Neural cell (in vitro differentiated cells): ENCODE measurements at regions not wholly inside any gene's neighbourhood (a gene's known extent, or its start where the extent isn't known, plus 50 kb on each side); places are given as distances from the start of the nearest gene placed in this dataset.

Experiments used
- H2AFZ ChIP-seq: fragments of 200-600, 300-800 bp; sonication (generic), shearing (Covaris generic); 2 replicates; pipeline ENCODE4 v1.6.0; 2014; ENCODE audit warnings: low read depth, mild to moderate bottlenecking, antibody characterized with exemption, low read length, moderate library complexity
- H3F3A ChIP-seq: fragments of 200-600 bp; shearing (Covaris generic); 2 replicates; pipeline ENCODE4 v1.6.1; 2016; ENCODE audit warnings: mild to moderate bottlenecking, moderate library complexity, mixed read lengths, antibody characterized with exemption, low read length; ENCODE audit not compliant: insufficient read depth, poor library complexity, severe bottlenecking
- H3K27ac ChIP-seq: fragments of 200-600, 300-800 bp; sonication (generic), shearing (Covaris generic); 2 replicates; pipeline ENCODE4 v1.5.1; 2014; ENCODE audit warnings: mild to moderate bottlenecking, low read length, moderate library complexity
- H3K27me3 ChIP-seq: fragments of 300-800, 200-600 bp; sonication (generic), shearing (Covaris generic); 2 replicates; pipeline ENCODE4 v1.6.0; 2014; ENCODE audit warnings: mild to moderate bottlenecking, low read depth, low read length, moderate library complexity; ENCODE audit not compliant: insufficient read depth
- H3K36me3 ChIP-seq: fragments of 300-800, 200-600 bp; sonication (generic), shearing (Covaris generic); 2 replicates; pipeline ENCODE4 v1.5.1; 2014; ENCODE audit warnings: mild to moderate bottlenecking, antibody characterized with exemption, low read length, moderate library complexity; ENCODE audit not compliant: insufficient read depth
- H3K4me2 ChIP-seq: fragments of 300-800, 200-600 bp; sonication (generic), shearing (Covaris generic); 2 replicates; pipeline ENCODE4 v1.6.0; 2014; ENCODE audit warnings: mild to moderate bottlenecking, low read length
- H3K4me3 ChIP-seq: fragments of 300-800, 200-600 bp; sonication (generic), shearing (Covaris generic); 2 replicates; pipeline ENCODE4 v1.5.1; 2014; ENCODE audit warnings: mild to moderate bottlenecking, low read length, moderate library complexity
- H3K79me2 ChIP-seq: fragments of 200-600 bp; shearing (Covaris generic); replicated peaks from 2 replicates; pipeline ENCODE4 v1.6.0; 2014; ENCODE audit warnings: mild to moderate bottlenecking, low read length, moderate library complexity; ENCODE audit not compliant: insufficient read depth
- H3K9ac ChIP-seq: fragments of 300-800, 200-600 bp; sonication (generic), shearing (Covaris generic); 2 replicates; pipeline ENCODE4 v1.6.1; 2016; ENCODE audit warnings: mild to moderate bottlenecking, low read length, mixed read lengths
- H3K9me2 ChIP-seq: fragments of 200-600 bp; shearing (Covaris generic); 2 replicates; pipeline ENCODE4 v1.6.1; 2016; ENCODE audit warnings: mild to moderate bottlenecking, low read length, mixed read lengths; ENCODE audit not compliant: insufficient read depth
- H3K9me3 ChIP-seq: fragments of 200-600, 300-800 bp; sonication (generic), shearing (Covaris generic); 2 replicates; pipeline ENCODE4 v1.6.1; 2016; ENCODE audit warnings: mild to moderate bottlenecking, mixed run types, low read length, moderate library complexity, mixed read lengths
- H4K20me1 ChIP-seq: fragments of 200-600 bp; shearing (Covaris generic); 2 replicates; pipeline ENCODE4 v1.6.1; 2016; ENCODE audit warnings: mild to moderate bottlenecking, mixed run types; ENCODE audit not compliant: insufficient read depth
- EP300 ChIP-seq: fragments of 450-650 bp; conservative IDR thresholded peaks from 2 replicates; pipeline ENCODE4 v1.6.1; 2014; ENCODE audit warnings: antibody characterized with exemption, mild to moderate bottlenecking, moderate library complexity; ENCODE audit not compliant: poor library complexity, severe bottlenecking
- EZH2 ChIP-seq: fragments of 200-600, 300-800 bp; shearing (Covaris generic), sonication (generic); IDR thresholded peaks from 2 replicates; pipeline ENCODE4 v1.6.1; 2014; ENCODE audit warnings: antibody characterized with exemption, low read length, borderline replicate concordance, mild to moderate bottlenecking; ENCODE audit not compliant: insufficient read depth, poor library complexity, severe bottlenecking
- POLR2AphosphoS5 ChIP-seq: IDR thresholded peaks from 2 replicates; pipeline ENCODE4 v1.6.1; 2012
- RAD21 ChIP-seq: fragments of 450-650 bp; conservative IDR thresholded peaks from 2 replicates; pipeline ENCODE4 v1.6.1; 2014; ENCODE audit warnings: antibody characterized with exemption, mild to moderate bottlenecking, moderate library complexity
- REST ChIP-seq: IDR thresholded peaks from 2 replicates; pipeline ENCODE4 v1.6.1; 2012; ENCODE audit warnings: borderline replicate concordance
- SMC3 ChIP-seq: fragments of 450-650 bp; conservative IDR thresholded peaks from 2 replicates; pipeline ENCODE4 v1.6.1; 2014; ENCODE audit warnings: antibody characterized with exemption, mild to moderate bottlenecking, moderate library complexity; ENCODE audit not compliant: poor library complexity
- TF ChIP-seq, protein P1 (sequence below): fragments of 450-650 bp; IDR thresholded peaks from 2 replicates; pipeline ENCODE4 v1.5.1; 2014; ENCODE audit warnings: antibody characterized with exemption, mild to moderate bottlenecking, moderate library complexity; ENCODE audit not compliant: poor library complexity, severe bottlenecking

GRCh38 chr14:36021030-36021422 lies 155.5 kb downstream of the PTCSC3 start:
- H3K9me3 ChIP-seq: no peaks in the 10 kb centered on the region
- H3K27me3 ChIP-seq: peaks cover 19% of the 10 kb centered on the region
- H3F3A ChIP-seq: peaks cover 5% of the 10 kb centered on the region
- no peak overlapping the region for H3K27ac ChIP-seq
- TF ChIP-seq POLR2AphosphoS5 (no peak), EP300 (no peak), RAD21 (no peak), EZH2 (no peak), REST (no peak), SMC3 (no peak)
- H3K9ac ChIP-seq: no peak overlapping the region
- no peaks in the 10 kb centered on the region for H3K79me2 ChIP-seq
- H3K4me3 ChIP-seq: no peak overlapping the region
- no peaks in the 10 kb centered on the region for H3K36me3 ChIP-seq
- no peak overlapping the region for H2AFZ ChIP-seq
- H4K20me1 ChIP-seq: no peaks in the 10 kb centered on the region
- no peaks in the 10 kb centered on the region for H3K9me2 ChIP-seq
- H3K4me2 ChIP-seq: no peak overlapping the region

DNA sequence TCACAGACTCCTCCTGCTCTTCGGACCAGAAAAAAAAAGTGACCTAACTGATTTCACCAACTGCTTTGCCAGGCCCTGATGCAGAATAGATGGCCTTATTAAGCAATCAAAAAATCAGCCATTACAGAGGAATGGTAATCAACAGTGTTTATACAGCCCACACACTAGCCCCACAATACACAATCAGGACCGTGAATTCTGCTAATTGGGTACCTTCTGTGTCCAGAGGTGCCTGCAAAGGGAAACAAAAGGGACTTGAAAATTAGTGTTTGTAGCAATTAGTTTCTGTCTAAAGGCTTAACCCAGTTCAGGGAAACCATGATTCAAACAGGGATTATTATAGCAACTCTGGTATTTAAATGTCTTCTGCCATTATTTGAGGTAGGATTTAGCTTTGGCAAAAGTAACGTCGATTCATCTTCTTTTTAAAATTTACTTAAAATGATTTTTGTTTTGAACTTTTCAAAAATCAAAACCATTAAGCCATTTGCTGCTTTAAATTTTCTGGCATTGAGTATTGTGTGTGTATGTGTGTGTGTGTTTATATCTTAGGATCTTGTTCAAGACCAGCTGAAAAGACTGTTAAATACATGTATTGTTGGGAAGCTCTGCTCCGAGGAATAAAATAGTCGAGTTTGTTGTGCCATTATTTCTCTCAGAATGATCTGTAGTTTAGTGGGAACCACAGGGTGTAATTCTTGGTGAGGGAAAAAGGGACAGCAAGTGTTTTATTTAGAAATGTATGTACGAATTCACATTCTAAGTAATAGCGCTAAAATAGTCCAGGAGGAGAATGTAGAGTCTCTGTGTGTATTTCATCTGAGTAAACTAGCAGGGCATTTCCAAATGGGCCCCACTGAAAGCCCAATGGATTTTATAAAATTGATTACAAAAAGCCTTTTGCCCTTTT lies 156.1 kb downstream of the PTCSC3 start:
- H3K27ac ChIP-seq: no peak overlapping the region
- H3K4me3 ChIP-seq: no peak overlapping the region
- no peak for TF ChIP-seq REST
- TF ChIP-seq, protein P1, sequence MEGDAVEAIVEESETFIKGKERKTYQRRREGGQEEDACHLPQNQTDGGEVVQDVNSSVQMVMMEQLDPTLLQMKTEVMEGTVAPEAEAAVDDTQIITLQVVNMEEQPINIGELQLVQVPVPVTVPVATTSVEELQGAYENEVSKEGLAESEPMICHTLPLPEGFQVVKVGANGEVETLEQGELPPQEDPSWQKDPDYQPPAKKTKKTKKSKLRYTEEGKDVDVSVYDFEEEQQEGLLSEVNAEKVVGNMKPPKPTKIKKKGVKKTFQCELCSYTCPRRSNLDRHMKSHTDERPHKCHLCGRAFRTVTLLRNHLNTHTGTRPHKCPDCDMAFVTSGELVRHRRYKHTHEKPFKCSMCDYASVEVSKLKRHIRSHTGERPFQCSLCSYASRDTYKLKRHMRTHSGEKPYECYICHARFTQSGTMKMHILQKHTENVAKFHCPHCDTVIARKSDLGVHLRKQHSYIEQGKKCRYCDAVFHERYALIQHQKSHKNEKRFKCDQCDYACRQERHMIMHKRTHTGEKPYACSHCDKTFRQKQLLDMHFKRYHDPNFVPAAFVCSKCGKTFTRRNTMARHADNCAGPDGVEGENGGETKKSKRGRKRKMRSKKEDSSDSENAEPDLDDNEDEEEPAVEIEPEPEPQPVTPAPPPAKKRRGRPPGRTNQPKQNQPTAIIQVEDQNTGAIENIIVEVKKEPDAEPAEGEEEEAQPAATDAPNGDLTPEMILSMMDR: no peak
- TF ChIP-seq POLR2AphosphoS5: no peak
- H4K20me1 ChIP-seq: no peaks in the 10 kb centered on the region
- no peak overlapping the region for H3K9ac ChIP-seq
- H3K27me3 ChIP-seq: peaks cover 19% of the 10 kb centered on the region
- H2AFZ ChIP-seq: no peak overlapping the region
- no peaks in the 10 kb centered on the region for H3K79me2 ChIP-seq
- no peaks in the 10 kb centered on the region for H3K9me2 ChIP-seq
- peaks cover 5% of the 10 kb centered on the region for H3F3A ChIP-seq
- H3K4me2 ChIP-seq: no peak overlapping the region
- no peaks in the 10 kb centered on the region for H3K36me3 ChIP-seq
- no peaks in the 10 kb centered on the region for H3K9me3 ChIP-seq
